Right ventricle myocardium superior (tissue), 1 donor: ENCODE measurements at regions not wholly inside any gene's neighbourhood (a gene's known extent, or its start where the extent isn't known, plus 50 kb on each side); places are given as distances from the start of the nearest gene placed in this dataset.
"Not testable (repeated sequence)": the region's sequence is repeated elsewhere in the genome, so short reads cannot be mapped to it uniquely, and the experiment has no call there.

Source experiments
- ATAC-seq: fragments of 200-7000 bp; cut with Tn5 transposase; one replicate; pipeline ENCODE4 v1.9.1; 2020; ENCODE audit warnings: mild to moderate bottlenecking; ENCODE audit not compliant: poor library complexity
- DNase-seq: peaks from one replicate; pipeline ENCODE4 v3.0.0-alpha.2; 2020
- intact Hi-C: fragments of 100-400 bp; cut with DNase I; formaldehyde crosslinking; loops from one replicate; pipeline ENCODE4 v1.11.2; 2022
- donor health status: DM: no; HTN: yes; CAD: no; lungs with severe emphysema.

DNA sequence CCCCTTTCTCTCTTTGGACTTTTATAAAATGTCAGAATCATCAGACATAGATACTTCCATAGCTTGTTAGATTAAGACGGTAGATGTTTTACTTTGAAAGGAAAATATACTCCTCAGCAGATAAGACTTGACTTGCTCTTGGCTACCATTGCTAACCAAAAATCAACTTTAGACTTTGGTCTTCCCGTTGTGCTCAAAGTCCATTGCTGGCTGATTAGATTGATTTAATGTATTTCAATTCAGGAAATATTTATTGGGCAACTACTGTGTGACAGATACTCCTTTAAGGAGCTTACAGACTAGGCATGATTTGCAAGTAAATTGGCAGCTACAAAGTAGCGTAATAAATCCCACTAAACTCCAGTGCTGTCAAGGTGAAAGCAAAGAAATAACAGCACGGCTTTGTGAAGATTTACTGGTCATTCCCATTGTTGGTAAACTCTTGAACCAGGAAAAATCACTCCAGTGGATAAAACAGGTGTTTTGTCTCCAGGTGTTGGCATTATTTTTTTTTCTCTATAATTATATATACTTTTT is 95.7 kb upstream of the ARMC3 start:
- ATAC-seq = no peak
- DNase-seq = no peak
- intact Hi-C loops = no loop called here

DNA sequence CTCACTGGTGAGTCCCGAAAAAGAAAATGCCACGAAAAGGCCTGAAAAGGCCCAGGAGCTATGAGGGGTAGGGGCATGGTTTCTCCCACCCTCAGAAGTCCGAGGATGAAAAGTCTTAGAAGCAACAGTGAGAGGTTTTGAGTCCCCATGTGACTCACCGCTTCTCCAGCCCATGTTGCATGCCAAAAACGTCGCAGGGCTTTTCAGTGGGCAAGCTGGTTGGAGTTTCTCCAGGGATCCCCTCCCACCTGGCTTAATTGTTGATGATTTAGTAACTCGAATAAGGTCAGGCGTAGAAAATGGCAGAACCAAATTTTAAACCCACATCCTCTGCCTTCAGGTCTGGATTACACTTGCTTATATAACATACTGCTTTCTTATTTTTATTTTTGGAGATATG is 96.3 kb upstream of the ARMC3 start:
- ATAC-seq = no peak
- intact Hi-C loops = no loop called here
- no peak for DNase-seq

GRCh38 chr10:22828712-22829111 is 99.1 kb upstream of the ARMC3 start:
- intact Hi-C loops, DNase-seq: not testable (repeated sequence)
- peak; percentile 29 for ATAC-seq

- ATAC-seq (peak; percentile 48), DNase-seq (peak; percentile 50)
- intact Hi-C loops = no loop called here
These were observed 102.0 kb upstream of the ARMC3 start for GRCh38 chr10:22825841-22826240.

GRCh38 chr10:22824984-22825383 is 102.9 kb upstream of the ARMC3 start:
- no peak for ATAC-seq
- intact Hi-C loops = no loop called here
- DNase-seq = no peak

GRCh38 chr10:22824520-22824919 is 103.3 kb upstream of the ARMC3 start:
- intact Hi-C loops = no loop called here
- ATAC-seq = no peak
- no peak for DNase-seq

DNA sequence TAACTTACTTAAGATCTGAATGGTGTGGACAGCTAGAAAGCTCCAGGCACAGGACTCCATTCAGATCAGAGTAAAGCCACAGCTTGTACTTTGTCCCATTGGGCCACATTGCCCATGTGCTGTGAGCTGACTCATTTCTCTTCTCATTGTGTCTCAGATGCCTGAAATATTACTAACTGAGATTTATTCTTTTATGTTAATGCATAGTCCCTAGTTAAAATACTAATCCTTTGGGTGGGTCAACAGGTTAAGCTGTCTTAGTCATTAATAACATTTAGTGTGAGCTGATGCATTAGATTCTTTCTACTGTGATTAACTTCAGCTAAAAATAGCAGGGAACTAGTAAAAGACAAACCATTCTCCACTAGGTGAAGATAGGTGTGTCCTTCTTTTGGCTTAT is 104.7 kb upstream of the ARMC3 start:
- no peak for ATAC-seq
- intact Hi-C loops = no loop called here
- no peak for DNase-seq

- ATAC-seq, DNase-seq, intact Hi-C loops: not testable (repeated sequence)
These were observed 105.9 kb upstream of the ARMC3 start for GRCh38 chr10:22821921-22822320.

DNA sequence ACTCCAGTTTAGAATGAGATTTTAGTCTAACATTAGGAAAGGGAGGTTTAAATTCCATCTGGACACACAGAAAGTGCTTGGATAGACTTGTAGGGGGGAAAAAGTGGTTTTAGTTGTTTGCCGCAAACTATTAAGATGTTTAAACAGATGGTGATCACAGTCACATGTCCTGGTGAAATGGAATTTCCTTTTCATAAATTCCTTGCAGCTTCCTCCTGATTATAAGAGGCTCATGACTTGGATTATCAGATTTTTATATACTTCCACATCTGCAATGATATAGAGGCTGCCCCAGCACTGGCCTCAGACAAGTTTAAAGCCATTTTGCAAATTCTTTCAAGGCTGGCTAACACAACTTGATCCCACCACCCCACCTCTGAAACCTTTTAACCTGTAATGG is 106.4 kb upstream of the ARMC3 start:
- DNase-seq (no peak), ATAC-seq (no peak)
- intact Hi-C loops = no loop called here

GRCh38 chr10:22816298-22816653 is 101.9 kb upstream of the PIP4K2A start:
- ATAC-seq = no peak
- DNase-seq = no peak
- intact Hi-C loops = no loop called here

- intact Hi-C loops = no loop called here
- no peak for ATAC-seq
- no peak for DNase-seq
These were observed 96.5 kb upstream of the PIP4K2A start for GRCh38 chr10:22810643-22811465.

DNA sequence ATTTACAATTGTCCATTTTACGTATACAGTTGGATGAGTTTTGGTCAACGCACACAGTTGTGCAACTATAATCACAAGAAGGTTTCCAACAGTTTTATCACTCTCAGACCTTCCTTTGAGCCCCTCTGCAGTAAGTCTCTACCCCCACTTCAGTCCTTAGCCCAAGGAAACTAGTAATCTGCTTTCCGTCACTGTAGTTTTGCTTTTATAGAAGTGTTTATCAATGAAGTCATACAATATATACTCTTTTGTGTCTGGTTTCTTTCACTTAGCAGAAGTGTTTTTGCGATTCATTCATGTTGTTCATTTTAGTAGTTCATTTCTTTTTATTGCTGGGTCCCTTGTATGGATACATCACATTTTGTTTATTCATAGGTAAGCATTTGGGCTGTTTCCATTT is 92.9 kb upstream of the PIP4K2A start:
- ATAC-seq (no peak), DNase-seq (no peak)
- intact Hi-C loops = no loop called here

DNA sequence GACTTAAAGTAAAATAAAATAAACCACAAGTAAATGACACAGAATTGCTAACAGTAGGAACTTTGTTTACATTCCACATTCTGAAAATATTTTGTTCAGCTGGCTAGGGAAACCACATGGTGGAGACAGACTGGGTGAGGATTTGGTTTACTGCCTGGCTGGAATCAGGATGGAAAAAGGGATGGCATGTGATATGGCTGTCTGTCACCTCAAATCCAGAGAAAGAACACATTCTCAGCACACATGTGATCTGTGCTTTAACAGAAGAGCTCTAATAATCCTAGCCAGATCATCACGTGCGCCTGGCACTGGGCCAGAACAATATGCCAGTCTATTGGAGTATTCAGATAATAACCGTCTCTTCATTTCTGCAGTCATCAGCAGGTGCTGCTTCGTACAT is 90.9 kb upstream of the PIP4K2A start:
- intact Hi-C loops = no loop called here
- ATAC-seq = peak; percentile 15
- peak; percentile 49 for DNase-seq

GRCh38 chr10:22803261-22803885 is 89.0 kb upstream of the PIP4K2A start:
- ATAC-seq (no peak), DNase-seq (no peak)
- intact Hi-C loops = no loop called here

GRCh38 chr10:22801785-22802184 is 87.4 kb upstream of the PIP4K2A start:
- ATAC-seq (no peak), DNase-seq (no peak)

DNA sequence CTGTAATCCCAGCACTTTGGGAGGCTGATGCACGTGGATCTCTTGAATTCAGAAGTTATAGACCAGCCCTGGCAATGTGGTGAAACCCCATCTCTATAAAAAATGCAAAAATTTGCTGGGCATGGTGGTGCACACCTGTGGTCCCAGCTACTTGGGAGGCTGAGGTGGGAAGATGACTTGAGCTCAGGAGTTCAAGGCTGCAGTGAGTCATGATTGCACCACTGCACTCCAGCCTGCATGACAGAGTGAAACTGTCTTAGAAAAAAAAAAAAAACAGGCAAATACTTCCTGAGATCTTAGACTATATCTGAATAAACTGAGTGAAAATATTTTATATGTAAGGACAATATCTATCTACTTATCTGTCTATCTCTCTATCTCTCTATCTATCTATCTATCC is 83.4 kb upstream of the PIP4K2A start:
- ATAC-seq, DNase-seq, intact Hi-C loops: not testable (repeated sequence)

More at GRCh38 chr10:22801785-22802184, 87.4 kb upstream of the PIP4K2A start:
- intact Hi-C loops = no loop called here

- no peak for ATAC-seq
- intact Hi-C loops = no loop called here
- DNase-seq = no peak
These were observed 81.2 kb upstream of the PIP4K2A start for GRCh38 chr10:22795546-22795945.

- intact Hi-C loops = no loop called here
- DNase-seq (no peak), ATAC-seq (no peak)
These were observed 77.8 kb upstream of the PIP4K2A start for GRCh38 chr10:22792161-22792560.

GRCh38 chr10:22791665-22792064 is 77.3 kb upstream of the PIP4K2A start:
- DNase-seq = no peak
- intact Hi-C loops = no loop called here

GRCh38 chr10:22784668-22785067 is 70.3 kb upstream of the PIP4K2A start:
- intact Hi-C loops = no loop called here
- no peak for DNase-seq
- ATAC-seq = no peak

More at GRCh38 chr10:22791665-22792064, 77.3 kb upstream of the PIP4K2A start:
- ATAC-seq = no peak
